Umbilical cord (tissue), 1 donor: ENCODE measurements at regions not wholly inside any gene's neighbourhood (a gene's known extent, or its start where the extent isn't known, plus 50 kb on each side); places are given as distances from the start of the nearest gene placed in this dataset.
A peak's percentile ranks its signal among the peaks of the same experiment; 100 is the strongest.
"Not testable (repeated sequence)": the region's sequence is repeated elsewhere in the genome, so short reads cannot be mapped to it uniquely, and the experiment has no call there.

Experiments used
- DNase-seq: peaks from one replicate; pipeline ENCODE4 v3.0.0-alpha.2; 2015; ENCODE audit warnings: low spot score

- no peak for DNase-seq
These were observed 1500.2 kb upstream of the PRMT6 start for GRCh38 chr1:105556266-105556665.

GRCh38 chr1:105558023-105558422, 1498.5 kb upstream of the PRMT6 start:
- no peak for DNase-seq

- DNase-seq, result no peak
These were observed 1491.5 kb upstream of the PRMT6 start for GRCh38 chr1:105565006-105565405.

GRCh38 chr1:105585791-105586190, 1470.7 kb upstream of the PRMT6 start:
- no peak for DNase-seq

- no peak for DNase-seq
These were observed 1464.8 kb upstream of the PRMT6 start for GRCh38 chr1:105591681-105592080.

- DNase-seq, result peak; percentile 7
These were observed 1447.8 kb upstream of the PRMT6 start for GRCh38 chr1:105608713-105609112.

- no peak for DNase-seq
These were observed 1430.0 kb upstream of the PRMT6 start for GRCh38 chr1:105626276-105626987.

GRCh38 chr1:105631153-105631744, 1425.2 kb upstream of the PRMT6 start:
- DNase-seq, result not testable (repeated sequence)

GRCh38 chr1:105632342-105633196, 1423.9 kb upstream of the PRMT6 start:
- no peak for DNase-seq

GRCh38 chr1:105636052-105636451, 1420.4 kb upstream of the PRMT6 start:
- DNase-seq, result no peak

- no peak for DNase-seq
These were observed 1415.1 kb upstream of the PRMT6 start for GRCh38 chr1:105641407-105641806.

GRCh38 chr1:105652109-105652508, 1404.4 kb upstream of the PRMT6 start:
- DNase-seq, result no peak

GRCh38 chr1:105655032-105655431, 1401.4 kb upstream of the PRMT6 start:
- DNase-seq, result peak; percentile 15

- DNase-seq, result no peak
These were observed 1392.0 kb upstream of the PRMT6 start for GRCh38 chr1:105664495-105664894.

GRCh38 chr1:105678334-105678733, 1378.1 kb upstream of the PRMT6 start:
- no peak for DNase-seq

GRCh38 chr1:105684714-105685113, 1371.8 kb upstream of the PRMT6 start:
- DNase-seq, result no peak

- no peak for DNase-seq
These were observed 1370.4 kb upstream of the PRMT6 start for GRCh38 chr1:105686026-105686425.

GRCh38 chr1:105686874-105687690, 1369.4 kb upstream of the PRMT6 start:
- DNase-seq, result no peak

GRCh38 chr1:105700723-105701122, 1355.8 kb upstream of the PRMT6 start:
- DNase-seq, result no peak

GRCh38 chr1:105724286-105724685, 1332.2 kb upstream of the PRMT6 start:
- DNase-seq, result no peak

GRCh38 chr1:105730701-105731100, 1325.8 kb upstream of the PRMT6 start:
- DNase-seq, result no peak

- DNase-seq, result no peak
These were observed 1320.1 kb upstream of the PRMT6 start for GRCh38 chr1:105736349-105736748.
